K562 (cell line): ENCODE measurements at regions not wholly inside any gene's neighbourhood (a gene's known extent, or its start where the extent isn't known, plus 50 kb on each side); places are given as distances from the start of the nearest gene placed in this dataset.

Source experiments
- ATAC-seq: fragments of 200-7000 bp; cut with Tn5 transposase; 3 replicates; pipeline ENCODE4 v1.9.1; 2020; ENCODE audit warnings: moderate library complexity
- BruUV-seq: library from RNA; stranded (reverse); fragments of 400-500 nt; replicated peaks from 2 replicates; lab custom pipeline; 2021; lab: Mats Ljungman, UMichigan
- CTCF ChIA-PET: fragments of 300-600 bp; formaldehyde crosslinking; extraction: SDS; loops from one replicate; lab custom pipeline; 2021; ENCODE audit warnings: low intra/inter-chr PET ratio; lab: Yijun Ruan, JAX
- POLR2A ChIA-PET: fragments of 300-600, 350-650 bp; sonication (Branson Sonifier 250); formaldehyde crosslinking; extraction: SDS; loops from one replicate; lab custom pipeline; 2021; ENCODE audit warnings: antibody characterized with exemption, inconsistent platforms; lab: Yijun Ruan, JAX
- DNase-seq, 4 experiments: peaks; one replicate each; pipeline versions ENCODE4 v3.0.0 to v3.0.0-alpha.2; 2011 to 2018; ENCODE audit warnings: low spot score in 3 of 4, mixed read lengths in 3 of 4; ENCODE audit errors: extremely low read depth in 1 of 4
- FAIRE-seq: peaks from 2 replicates; lab custom pipeline; 2011; peaks lifted over from hg19 to GRCh38; lab: Jason Lieb, UNC
- H2AFZ ChIP-seq: 2 replicates; pipeline ENCODE4 v1.6.0; 2011; ENCODE audit warnings: low read depth, low read length, control low read depth, inconsistent platforms
- H3K27ac ChIP-seq: fragments of 200-600 bp; 3 replicates; pipeline ENCODE4 v1.8.0; 2011; ENCODE audit warnings: low read depth, mild to moderate bottlenecking, control low read depth, inconsistent platforms, low read length, moderate library complexity, mixed read lengths; ENCODE audit errors: extremely low read depth
- H3K27me3 ChIP-seq, 2 experiments: fragments of 300-600 bp in 1 of 2; 2 replicates in 1 of 2; 3 replicates in 1 of 2; pipeline versions ENCODE4 v1.6.0 to v1.8.0; 2011; ENCODE audit warnings: inconsistent platforms in 2 of 2, low read length in 2 of 2, mild to moderate bottlenecking in 1 of 2, mixed read lengths in 1 of 2, moderate library complexity in 1 of 2; ENCODE audit not compliant: control insufficient read depth in 2 of 2, insufficient read depth in 2 of 2
- H3K36me3 ChIP-seq: fragments of 300-600 bp; 3 replicates; pipeline ENCODE4 v1.8.0; 2011; ENCODE audit warnings: mild to moderate bottlenecking, low read length, inconsistent platforms; ENCODE audit not compliant: control insufficient read depth, insufficient read depth
- H3K4me1 ChIP-seq, 2 experiments: fragments of 200-600 bp in 1 of 2; replicated peaks in 1 of 2; 2 replicates in 1 of 2; 3 replicates in 1 of 2; pipeline versions ENCODE4 v1.5.1 to v1.8.0; 2011; ENCODE audit warnings: inconsistent platforms in 2 of 2, low read length in 2 of 2, mild to moderate bottlenecking in 1 of 2, mixed read lengths in 1 of 2, moderate library complexity in 1 of 2; ENCODE audit not compliant: control insufficient read depth in 2 of 2, insufficient read depth in 2 of 2
- H3K4me2 ChIP-seq: 2 replicates; pipeline ENCODE4 v1.6.1; 2011; ENCODE audit warnings: low read length, control low read depth, inconsistent platforms, mixed read lengths; ENCODE audit not compliant: insufficient read depth
- H3K4me3 ChIP-seq: fragments of 200-600 bp; sonication (generic), shearing (Covaris generic); 2 replicates; pipeline ENCODE4 v1.5.1; 2016; ENCODE audit warnings: control low read depth, inconsistent platforms
- H3K79me2 ChIP-seq: fragments of 200-600 bp; 3 replicates; pipeline ENCODE4 v1.8.0; 2011; ENCODE audit warnings: low read length, inconsistent platforms; ENCODE audit not compliant: control insufficient read depth, insufficient read depth
- H3K9ac ChIP-seq, 2 experiments: 2 replicates each; pipeline versions ENCODE4 v1.6.0 to v1.6.1; 2011; ENCODE audit warnings: low read depth in 2 of 2, low read length in 2 of 2, control low read depth in 1 of 2, inconsistent platforms in 1 of 2, mild to moderate bottlenecking in 1 of 2, mixed read lengths in 1 of 2; ENCODE audit not compliant: insufficient read depth in 1 of 2
- H3K9me1 ChIP-seq: one replicate; pipeline ENCODE4 v1.6.0; 2011; ENCODE audit warnings: inconsistent platforms, mild to moderate bottlenecking, low read length, moderate library complexity; ENCODE audit not compliant: control insufficient read depth, insufficient read depth
- H3K9me3 ChIP-seq: replicated peaks from 2 replicates; pipeline ENCODE4 v1.5.1; 2011; ENCODE audit warnings: low read depth, low read length, inconsistent platforms; ENCODE audit not compliant: control insufficient read depth, insufficient read depth
- H4K20me1 ChIP-seq: replicated peaks from 2 replicates; pipeline ENCODE4 v1.6.1; 2011; ENCODE audit warnings: low read length, inconsistent platforms, mixed read lengths; ENCODE audit not compliant: control insufficient read depth, insufficient read depth
- CREM ChIP-seq: IDR thresholded peaks from 2 replicates; pipeline ENCODE4 v1.6.1; 2014; ENCODE audit warnings: antibody characterized with exemption, low read depth
- FOXA1 ChIP-seq: fragments of 450-650 bp; IDR thresholded peaks from 2 replicates; pipeline ENCODE4 v1.6.1; 2016; ENCODE audit warnings: mild to moderate bottlenecking, borderline replicate concordance
- HNRNPLL ChIP-seq: fragments of 200-400 bp; formaldehyde crosslinking; IDR thresholded peaks from 2 replicates; pipeline ENCODE4 v1.6.1; 2017; ENCODE audit warnings: low read length, low read depth, mild to moderate bottlenecking; ENCODE audit not compliant: poor library complexity, severe bottlenecking
- MYBL2 ChIP-seq, 2 experiments: fragments of 450-650 bp in 1 of 2; sonication (generic) in 1 of 2; formaldehyde crosslinking in 1 of 2; IDR thresholded peaks; 2 replicates each; pipeline versions ENCODE4 v1.6.1 to v1.8.1; 2017 to 2022; ENCODE audit warnings: borderline replicate concordance in 1 of 2, inconsistent platforms in 1 of 2, low read depth in 1 of 2, mild to moderate bottlenecking in 1 of 2, missing genetic modification reagents in 1 of 2, moderate library complexity in 1 of 2
- NR3C1 ChIP-seq: sonication (generic); formaldehyde crosslinking; IDR thresholded peaks from 2 replicates; pipeline ENCODE4 v1.8.1; 2022; ENCODE audit warnings: missing genetic modification reagents
- PHB ChIP-seq: fragments of 250-450 bp; sonication (Bioruptor Pico); IDR thresholded peaks from 2 replicates; pipeline ENCODE4 v1.5.0; 2021
- POLR2AphosphoS2 ChIP-seq: IDR thresholded peaks from 2 replicates; pipeline ENCODE4 v1.6.1; 2012; ENCODE audit warnings: low read length, improper control_type of control experiment
- RFX5 ChIP-seq: IDR thresholded peaks from 2 replicates; pipeline ENCODE4 v1.6.1; 2011; ENCODE audit warnings: low read depth, mild to moderate bottlenecking, improper control_type of control experiment, low read length
- SMAD4 ChIP-seq: fragments of 250-450 bp; sonication (Bioruptor Pico); conservative IDR thresholded peaks from 2 replicates; pipeline ENCODE4 v1.8.0; 2021; ENCODE audit warnings: inconsistent platforms, mild to moderate bottlenecking, moderate library complexity
- U2AF1 ChIP-seq: fragments of 200-400 bp; formaldehyde crosslinking; optimal IDR thresholded peaks from 2 replicates; pipeline ENCODE3; 2017; ENCODE audit warnings: mild to moderate bottlenecking, low read depth, low read length, moderate library complexity
- ZNF282 ChIP-seq: sonication (generic); formaldehyde crosslinking; IDR thresholded peaks from 2 replicates; pipeline ENCODE4 v1.8.1; 2023; ENCODE audit warnings: missing genetic modification reagents
- WGBS: fragments of 100-300 bp; shearing (Covaris generic); methylation state at CpG from one replicate; pipeline ENCODE4 v1.1.6; 2016; ENCODE audit warnings: low coverage, mixed read lengths; ENCODE audit not compliant: insufficient coverage; ENCODE audit errors: missing lambda C conversion rate; 5-methylcytosine and 5-hydroxymethylcytosine counted together
- in situ Hi-C: fragments of 300-500 bp; cut with MboI; formaldehyde crosslinking; loops from 4 replicates; pipeline ENCODE4 v1.15.0; 2018; ENCODE audit warnings: inconsistent platforms, mixed read lengths
- intact Hi-C: fragments of 100-400 bp; cut with micrococcal nuclease; formaldehyde crosslinking; loops from 2 replicates; pipeline ENCODE4 v1.14.2; 2022
- TF ChIP-seq, protein P1 (sequence below): IDR thresholded peaks from 3 replicates; pipeline ENCODE4 v1.6.1; 2011; ENCODE audit warnings: borderline replicate concordance, mild to moderate bottlenecking; ENCODE audit not compliant: insufficient read length, insufficient read depth
- TF ChIP-seq, protein P2 (sequence below): fragments of 450-650 bp; IDR thresholded peaks from 2 replicates; pipeline ENCODE4 v1.6.1; 2016; ENCODE audit warnings: borderline replicate concordance

DNA sequence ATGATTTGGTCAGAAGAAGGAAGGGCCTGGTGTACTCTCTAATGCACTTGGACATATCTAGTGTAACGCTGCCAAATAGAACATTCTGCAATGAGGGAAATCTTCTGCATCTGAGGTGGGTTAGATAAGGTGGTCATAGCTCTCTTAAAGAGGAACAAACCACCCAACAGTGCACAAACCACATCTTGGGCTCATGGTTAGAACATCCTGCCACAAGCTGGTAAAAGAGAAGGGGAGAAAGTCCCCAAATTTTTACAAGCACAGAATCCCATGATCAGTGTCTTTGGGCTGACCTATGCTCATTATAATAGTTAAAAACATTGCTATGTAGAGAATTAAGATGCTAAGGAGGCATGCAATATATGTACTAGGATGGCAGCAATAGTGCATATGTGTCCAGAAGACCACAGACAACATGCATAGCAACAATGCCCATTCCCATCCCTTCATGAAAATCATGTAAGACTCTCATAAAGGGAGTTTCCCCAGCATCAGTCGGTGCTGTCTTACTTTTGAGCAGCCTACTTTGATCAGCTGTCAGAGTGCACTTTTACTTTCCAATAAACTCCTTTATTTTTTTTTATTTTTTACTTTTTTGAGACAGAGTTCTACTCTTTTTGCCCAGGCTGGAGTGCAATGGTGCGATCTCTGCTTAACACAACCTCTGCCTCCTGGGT, 99.7 kb upstream of the SLC7A11 start:
- H4K20me1 ChIP-seq = no peaks in the 10 kb centered on the region
- intact Hi-C loops (no loop called here), in situ Hi-C loops (no loop called here)
- no peak for ATAC-seq
- H3K9me3 ChIP-seq = no peaks in the 10 kb centered on the region
- no peak overlapping the region for H2AFZ ChIP-seq
- DNase-seq = no peak
- WGBS = 28% methylated on average over 3 of the region's 3 CpGs
- no peaks in the 10 kb centered on the region for H3K4me1 ChIP-seq
- no peak for TF ChIP-seq SMAD4 (CRISPR knock-in tag)
- TF ChIP-seq FOXA1 = no peak
- TF ChIP-seq, protein P1, sequence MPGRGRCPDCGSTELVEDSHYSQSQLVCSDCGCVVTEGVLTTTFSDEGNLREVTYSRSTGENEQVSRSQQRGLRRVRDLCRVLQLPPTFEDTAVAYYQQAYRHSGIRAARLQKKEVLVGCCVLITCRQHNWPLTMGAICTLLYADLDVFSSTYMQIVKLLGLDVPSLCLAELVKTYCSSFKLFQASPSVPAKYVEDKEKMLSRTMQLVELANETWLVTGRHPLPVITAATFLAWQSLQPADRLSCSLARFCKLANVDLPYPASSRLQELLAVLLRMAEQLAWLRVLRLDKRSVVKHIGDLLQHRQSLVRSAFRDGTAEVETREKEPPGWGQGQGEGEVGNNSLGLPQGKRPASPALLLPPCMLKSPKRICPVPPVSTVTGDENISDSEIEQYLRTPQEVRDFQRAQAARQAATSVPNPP = no peak
- no peak for TF ChIP-seq CREM
- TF ChIP-seq, protein P2, sequence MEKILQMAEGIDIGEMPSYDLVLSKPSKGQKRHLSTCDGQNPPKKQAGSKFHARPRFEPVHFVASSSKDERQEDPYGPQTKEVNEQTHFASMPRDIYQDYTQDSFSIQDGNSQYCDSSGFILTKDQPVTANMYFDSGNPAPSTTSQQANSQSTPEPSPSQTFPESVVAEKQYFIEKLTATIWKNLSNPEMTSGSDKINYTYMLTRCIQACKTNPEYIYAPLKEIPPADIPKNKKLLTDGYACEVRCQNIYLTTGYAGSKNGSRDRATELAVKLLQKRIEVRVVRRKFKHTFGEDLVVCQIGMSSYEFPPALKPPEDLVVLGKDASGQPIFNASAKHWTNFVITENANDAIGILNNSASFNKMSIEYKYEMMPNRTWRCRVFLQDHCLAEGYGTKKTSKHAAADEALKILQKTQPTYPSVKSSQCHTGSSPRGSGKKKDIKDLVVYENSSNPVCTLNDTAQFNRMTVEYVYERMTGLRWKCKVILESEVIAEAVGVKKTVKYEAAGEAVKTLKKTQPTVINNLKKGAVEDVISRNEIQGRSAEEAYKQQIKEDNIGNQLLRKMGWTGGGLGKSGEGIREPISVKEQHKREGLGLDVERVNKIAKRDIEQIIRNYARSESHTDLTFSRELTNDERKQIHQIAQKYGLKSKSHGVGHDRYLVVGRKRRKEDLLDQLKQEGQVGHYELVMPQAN = no peak
- TF ChIP-seq PHB (CRISPR knock-in tag) = no peak
- no peak for TF ChIP-seq NR3C1 (CRISPR knock-in tag)
- TF ChIP-seq RFX5 = no peak
- TF ChIP-seq MYBL2 (IDR thresholded peaks at IDR 0.05; ENCODE audit: low read depth) = no peak
- no peak for TF ChIP-seq MYBL2 (CRISPR knock-in tag; IDR thresholded peaks at IDR 0.05; ENCODE audit: borderline replicate concordance)
- TF ChIP-seq ZNF282 (CRISPR knock-in tag) = no peak
- TF ChIP-seq U2AF1 = no peak
- no peak for TF ChIP-seq HNRNPLL
- no peak for TF ChIP-seq POLR2AphosphoS2
- POLR2A ChIA-PET = no interaction called here
- H3K9me1 ChIP-seq = no peaks in the 10 kb centered on the region
- H3K79me2 ChIP-seq = no peaks in the 10 kb centered on the region
- H3K27me3 ChIP-seq = no peaks in the 10 kb centered on the region
- FAIRE-seq = no peak
- BruUV-seq = no TSS peak
- H3K4me2 ChIP-seq = no peak overlapping the region
- H3K4me3 ChIP-seq = no peak overlapping the region
- CTCF ChIA-PET = no interaction called here
- no peak overlapping the region for H3K9ac ChIP-seq
- H3K27ac ChIP-seq = no peak overlapping the region
- H3K36me3 ChIP-seq = no peaks in the 10 kb centered on the region
